Dermis blood vessel endothelial cell (primary cell): ENCODE measurements at regions not wholly inside any gene's neighbourhood (a gene's known extent, or its start where the extent isn't known, plus 50 kb on each side); places are given as distances from the start of the nearest gene placed in this dataset.

Source experiments
- DNase-seq: peaks from one replicate; pipeline ENCODE4 v3.0.0; 2010

GRCh38 chr2:751474-751873, 74.3 kb upstream of the TMEM18 start:
- DNase-seq, result no peak

DNA sequence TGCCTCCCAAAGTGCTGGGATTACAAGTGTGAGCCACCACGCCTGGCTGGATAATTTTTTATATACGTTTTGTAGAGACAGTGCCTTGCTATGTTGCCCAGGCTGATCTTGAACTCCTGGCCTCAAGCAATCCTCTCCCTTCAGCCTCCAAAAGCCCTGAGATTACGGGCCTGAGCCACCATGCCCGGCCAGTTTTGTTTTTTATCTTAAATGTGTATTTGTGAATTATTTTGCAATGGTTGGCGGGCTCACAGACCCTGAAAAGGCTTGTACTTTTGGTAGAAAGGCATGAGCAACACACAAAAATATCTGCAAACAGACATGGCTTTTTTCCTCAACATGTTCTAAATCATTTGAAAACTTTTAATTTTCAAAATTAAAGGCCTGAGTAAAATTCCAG, 73.4 kb upstream of the TMEM18 start:
- no peak for DNase-seq

DNA sequence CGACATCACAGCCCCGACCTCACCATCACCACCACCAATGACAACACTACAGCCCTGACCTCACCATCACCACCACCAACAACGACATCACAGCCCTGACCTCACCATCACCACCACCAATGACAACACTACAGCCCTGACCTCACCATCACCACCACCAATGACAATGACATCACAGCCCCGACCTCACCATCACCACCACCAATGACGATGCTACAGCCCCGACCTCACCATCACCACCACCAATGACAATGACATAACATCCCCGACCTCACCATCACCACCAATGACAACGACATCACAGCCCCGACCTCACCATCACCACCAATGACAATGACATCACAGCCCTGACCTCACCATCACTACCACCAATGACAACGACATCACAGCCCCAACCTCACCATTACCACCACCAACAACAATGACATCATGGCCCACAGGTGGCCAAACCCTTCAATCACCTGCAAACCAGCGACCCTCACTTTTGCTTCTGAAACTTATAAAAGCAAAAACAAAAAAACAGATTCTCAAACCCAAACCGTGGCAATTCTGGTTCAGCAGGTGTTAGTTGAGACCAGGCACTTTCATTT, 70.7 kb upstream of the TMEM18 start:
- DNase-seq, result no peak

- DNase-seq, result no peak
Measured at GRCh38 chr2:746697-747096, 69.5 kb upstream of the TMEM18 start.

- DNase-seq, result no peak
Measured at GRCh38 chr2:744088-744487, 66.9 kb upstream of the TMEM18 start.

DNA sequence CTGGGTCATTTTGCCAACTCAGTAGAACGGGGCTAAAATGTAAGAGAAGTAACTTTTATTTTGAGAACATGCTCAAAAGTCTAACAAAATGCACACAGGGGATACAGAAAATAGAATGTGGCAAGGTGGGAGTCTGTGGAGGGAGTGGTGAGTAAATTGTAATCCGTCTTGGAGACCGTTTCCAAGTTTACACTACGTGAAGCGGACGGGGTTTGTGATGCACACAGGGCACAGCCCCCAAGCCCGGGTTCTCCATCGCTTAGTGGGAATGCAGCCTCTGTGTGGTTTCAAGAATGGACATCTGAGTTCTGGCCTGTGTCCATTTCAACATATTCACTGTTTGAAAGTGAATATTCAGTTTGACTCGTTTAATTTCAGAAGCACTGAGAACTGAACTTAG, 65.0 kb upstream of the TMEM18 start:
- DNase-seq, result no peak

GRCh38 chr2:741195-741496, 63.9 kb upstream of the TMEM18 start:
- DNase-seq, result no peak

GRCh38 chr2:740322-741194, 63.4 kb upstream of the TMEM18 start:
- DNase-seq, result peak; percentile 97

DNA sequence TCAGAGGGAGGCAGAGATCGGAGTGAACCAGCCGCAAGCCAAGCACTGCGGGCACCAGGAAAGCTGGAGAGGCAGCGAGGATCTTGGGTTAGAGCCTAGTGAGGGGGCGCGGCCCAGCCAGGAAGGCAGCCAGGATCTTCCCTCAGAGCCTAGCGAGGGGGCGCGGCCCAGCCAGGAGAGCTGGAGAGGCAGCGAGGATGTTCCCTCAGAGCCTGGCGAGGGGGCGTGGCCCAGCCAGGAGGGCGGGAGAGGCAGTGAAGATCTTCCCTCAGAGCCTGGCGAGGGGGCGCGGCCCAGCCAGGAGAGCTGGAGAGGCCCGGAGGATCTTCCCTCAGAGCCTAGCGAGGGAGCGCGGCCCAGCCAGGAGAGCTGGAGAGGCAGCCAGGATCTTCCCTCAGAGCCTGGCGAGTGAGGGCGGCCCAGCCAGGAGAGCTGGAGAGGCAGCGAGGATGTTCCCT, 62.7 kb upstream of the TMEM18 start:
- peak; percentile 77 for DNase-seq

GRCh38 chr2:736939-737338, 59.7 kb upstream of the TMEM18 start:
- no peak for DNase-seq

GRCh38 chr2:735670-736218, 58.5 kb upstream of the TMEM18 start:
- DNase-seq, result no peak

GRCh38 chr2:734496-734895, 57.3 kb upstream of the TMEM18 start:
- no peak for DNase-seq

GRCh38 chr2:733495-733894, 56.3 kb upstream of the TMEM18 start:
- no peak for DNase-seq

GRCh38 chr2:733001-733400, 55.8 kb upstream of the TMEM18 start:
- DNase-seq, result no peak

DNA sequence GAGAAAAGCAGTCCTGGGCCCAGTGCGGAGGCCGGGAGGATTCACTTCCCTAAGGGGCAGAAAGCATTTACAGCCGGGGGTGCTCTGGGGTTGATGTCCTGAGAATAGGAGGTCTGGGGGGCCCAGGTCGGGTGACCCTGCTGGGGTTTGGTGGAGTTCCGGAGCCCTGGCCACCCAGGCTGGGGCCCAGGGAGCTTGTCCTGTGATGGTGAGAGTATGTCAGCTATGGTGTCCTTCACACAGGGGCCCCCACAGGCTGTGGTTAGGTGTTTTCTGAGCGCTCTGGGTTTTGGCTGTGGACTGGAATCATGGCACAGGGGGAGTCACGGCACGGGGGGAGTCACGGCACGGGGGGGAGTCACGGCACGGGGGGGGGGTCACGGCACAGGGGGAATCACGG, 54.5 kb upstream of the TMEM18 start:
- DNase-seq, result no peak

GRCh38 chr2:729376-729861, 52.2 kb upstream of the TMEM18 start:
- no peak for DNase-seq

- no peak for DNase-seq
Measured at GRCh38 chr2:728165-728564, 51.0 kb upstream of the TMEM18 start.

DNA sequence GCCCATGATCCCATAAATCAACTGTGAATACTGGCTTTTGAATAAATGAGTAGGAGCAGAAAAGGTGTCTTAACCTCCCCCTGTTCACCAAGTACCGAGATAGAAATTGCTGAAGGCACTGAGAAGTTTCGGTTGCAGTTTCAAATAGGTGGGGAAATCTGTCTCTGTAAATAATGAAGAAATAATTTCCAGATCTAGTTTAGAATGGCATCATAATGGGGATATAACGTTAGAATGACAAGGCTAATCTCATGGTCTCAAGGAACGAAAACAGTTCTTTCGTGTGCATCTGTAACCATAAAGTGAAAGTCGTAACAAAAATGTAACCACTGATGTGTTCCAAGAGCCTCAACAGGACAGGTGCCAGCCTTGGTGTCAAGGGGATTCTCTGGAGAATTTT, 49.9 kb upstream of the TMEM18 start:
- DNase-seq, result no peak
